ENCODE measurements at regions not wholly inside any gene's neighbourhood (a gene's known extent, or its start where the extent isn't known, plus 50 kb on each side); places are given as distances from the start of the nearest gene placed in this dataset.

DNA sequence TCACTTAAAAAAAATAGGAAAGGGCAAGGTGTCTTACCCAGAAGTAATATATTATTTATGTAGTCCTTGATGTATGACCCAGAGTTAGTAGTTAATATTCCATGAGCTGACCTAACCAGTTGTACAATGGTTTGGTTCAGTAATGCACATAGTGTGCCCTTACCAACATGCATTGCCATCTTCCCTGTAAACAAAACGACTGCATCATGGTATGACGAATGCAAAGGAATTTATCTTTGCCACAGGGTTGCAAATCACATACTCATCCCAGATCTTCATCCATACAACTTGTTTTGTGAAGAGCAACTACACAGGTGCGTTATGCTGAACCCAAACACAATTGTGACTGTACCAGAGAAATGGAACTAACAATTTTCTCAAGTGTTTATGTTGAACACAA lies 68.9 kb upstream of the ZSWIM2 start:
- ChIA-PET CTCF (no interaction called here), POLR2A (no interaction called here)
- no peak for DNase-seq (ENCODE audit: extremely low spot score)
- TF ChIP-seq ELF4 (IDR thresholded peaks at IDR 0.05), result no peak
- no peak for TF ChIP-seq ARNT (IDR thresholded peaks at IDR 0.05)

DNA sequence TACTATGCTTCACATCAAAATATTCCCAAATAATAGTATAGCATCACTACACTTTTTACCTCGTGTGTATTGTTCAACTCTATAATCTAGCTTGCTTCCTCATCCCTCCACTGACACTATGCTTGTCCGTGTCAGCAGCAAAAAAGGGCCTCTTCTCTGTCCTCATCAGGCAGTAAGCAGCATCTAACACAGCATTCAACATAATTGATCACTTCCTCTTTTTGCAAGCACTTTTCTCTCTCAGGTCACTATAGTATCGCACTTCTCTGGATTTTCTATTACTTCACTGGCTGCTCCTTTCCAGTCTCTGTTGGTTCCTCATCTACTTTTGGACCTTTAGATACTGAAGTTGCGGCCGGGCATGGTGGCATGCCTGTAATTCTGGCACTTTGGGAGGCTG lies 64.9 kb upstream of the ZSWIM2 start:
- POLR2A ChIA-PET, result no interaction called here
- CTCF ChIA-PET, result no interaction called here
- no peak for TF ChIP-seq NFRKB (IDR thresholded peaks at IDR 0.05)
- DNase-seq (ENCODE audit: extremely low spot score), result no peak

DNA sequence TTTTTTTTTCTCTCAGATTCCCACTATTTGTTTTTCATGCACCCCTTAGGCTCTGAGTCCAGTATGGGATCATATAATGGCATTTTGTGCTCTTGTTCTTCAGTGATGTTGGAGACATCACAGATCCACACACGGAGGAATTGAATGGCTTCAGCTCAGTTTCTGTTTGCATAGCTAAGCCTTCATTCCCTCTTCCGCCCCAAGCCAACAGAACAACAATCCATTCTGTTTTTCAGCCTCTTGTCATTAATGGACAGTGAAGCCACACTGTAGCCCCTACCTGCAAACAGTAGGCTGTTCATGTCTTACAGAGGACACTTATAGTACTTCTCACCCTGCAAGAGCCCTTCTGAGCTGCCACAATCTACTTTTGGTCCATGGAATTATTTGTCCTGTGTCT lies 64.0 kb upstream of the ZSWIM2 start:
- ChIA-PET CTCF (no interaction called here), POLR2A (no interaction called here)
- DNase-seq (ENCODE audit: extremely low spot score), result no peak
- no peak for TF ChIP-seq CTBP1 (IDR thresholded peaks at IDR 0.05; ENCODE audit: borderline replicate concordance)
- no peak for TF ChIP-seq ZNF384 (IDR thresholded peaks at IDR 0.05)
- no peak for TF ChIP-seq SP1 (IDR thresholded peaks at IDR 0.05)
- TF ChIP-seq HDGF (IDR thresholded peaks at IDR 0.05; ENCODE audit: borderline replicate concordance), result no peak

DNA sequence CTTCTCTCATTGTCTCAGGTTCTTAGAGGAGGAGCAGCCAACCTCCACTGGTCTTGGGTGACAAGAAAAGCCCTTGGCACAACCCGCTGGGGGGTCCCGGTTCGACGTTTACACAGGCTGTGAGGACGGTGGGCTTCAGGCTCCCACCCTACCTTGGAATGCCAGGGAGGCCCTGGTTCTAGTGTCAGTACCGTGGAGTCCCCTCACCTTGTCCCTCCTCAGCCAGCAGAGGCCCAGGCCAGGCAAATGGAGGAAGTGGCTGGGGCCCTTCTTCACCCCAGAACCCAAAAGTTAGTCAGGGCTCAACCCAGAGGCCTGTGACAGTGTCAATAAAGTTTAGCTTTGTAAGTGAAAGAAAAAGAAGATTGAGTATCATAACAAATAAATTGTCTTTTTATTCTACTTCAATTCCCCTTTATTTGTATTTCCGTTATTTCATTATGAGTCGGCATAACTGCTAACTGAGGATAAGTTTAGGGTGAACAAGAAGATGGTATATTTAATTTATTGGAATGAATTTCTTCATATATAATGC lies 62.6 kb upstream of the ZSWIM2 start:
- no peak for DNase-seq (ENCODE audit: extremely low spot score)
- POLR2A ChIA-PET, result no interaction called here
- no peak for TF ChIP-seq TARDBP (IDR thresholded peaks at IDR 0.05)
- TF ChIP-seq LEF1 (IDR thresholded peaks at IDR 0.05; ENCODE audit: borderline replicate concordance), result no peak
- TF ChIP-seq CTBP1 (IDR thresholded peaks at IDR 0.05; ENCODE audit: borderline replicate concordance), result no peak
- TF ChIP-seq NFRKB (IDR thresholded peaks at IDR 0.05), result no peak
- TF ChIP-seq L3MBTL2 (conservative IDR thresholded peaks at IDR 0.05), result no peak
- no peak for TF ChIP-seq ELF4 (IDR thresholded peaks at IDR 0.05)
- TF ChIP-seq HDGF (IDR thresholded peaks at IDR 0.05; ENCODE audit: borderline replicate concordance), result no peak
- TF ChIP-seq, protein P1, sequence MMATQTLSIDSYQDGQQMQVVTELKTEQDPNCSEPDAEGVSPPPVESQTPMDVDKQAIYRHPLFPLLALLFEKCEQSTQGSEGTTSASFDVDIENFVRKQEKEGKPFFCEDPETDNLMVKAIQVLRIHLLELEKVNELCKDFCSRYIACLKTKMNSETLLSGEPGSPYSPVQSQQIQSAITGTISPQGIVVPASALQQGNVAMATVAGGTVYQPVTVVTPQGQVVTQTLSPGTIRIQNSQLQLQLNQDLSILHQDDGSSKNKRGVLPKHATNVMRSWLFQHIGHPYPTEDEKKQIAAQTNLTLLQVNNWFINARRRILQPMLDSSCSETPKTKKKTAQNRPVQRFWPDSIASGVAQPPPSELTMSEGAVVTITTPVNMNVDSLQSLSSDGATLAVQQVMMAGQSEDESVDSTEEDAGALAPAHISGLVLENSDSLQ (IDR thresholded peaks at IDR 0.05), result no peak
- TF ChIP-seq ZNF384 (IDR thresholded peaks at IDR 0.05), result no peak
- CTCF ChIA-PET, result no interaction called here

DNA sequence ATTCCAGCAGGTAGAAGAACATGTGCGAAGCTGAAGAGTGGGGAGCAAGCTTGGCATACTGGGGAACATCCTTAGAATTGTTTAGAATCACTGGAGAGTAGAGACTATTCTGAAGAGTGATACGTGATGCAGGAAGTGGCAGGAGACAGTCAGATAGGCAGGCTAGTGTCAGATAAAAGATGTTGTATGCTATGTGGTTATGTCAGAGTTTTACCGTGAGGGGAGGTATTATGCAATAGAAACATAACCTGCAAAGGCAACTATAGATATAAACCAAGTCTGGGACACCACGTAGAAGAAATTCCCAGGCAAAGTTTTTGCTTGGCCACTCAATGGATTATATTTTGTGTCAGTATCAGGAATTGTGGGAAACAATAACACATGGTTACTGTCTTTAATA lies 62.0 kb upstream of the ZSWIM2 start:
- CTCF ChIA-PET, result no interaction called here
- POLR2A ChIA-PET, result no interaction called here
- no peak for DNase-seq (ENCODE audit: extremely low spot score)
- TF ChIP-seq FOXA1 (IDR thresholded peaks at IDR 0.05), result no peak
- no peak for TF ChIP-seq SP1 (IDR thresholded peaks at IDR 0.05)
- TF ChIP-seq, protein P1 (IDR thresholded peaks at IDR 0.05), result no peak
- TF ChIP-seq ARNT (IDR thresholded peaks at IDR 0.05), result no peak
- no peak for TF ChIP-seq HDGF (IDR thresholded peaks at IDR 0.05; ENCODE audit: borderline replicate concordance)
- TF ChIP-seq FOXK2 (IDR thresholded peaks at IDR 0.05), result no peak
- TF ChIP-seq TARDBP (IDR thresholded peaks at IDR 0.05), result no peak
- TF ChIP-seq BHLHE40 (IDR thresholded peaks at IDR 0.05; ENCODE audit: borderline replicate concordance), result no peak
- no peak for TF ChIP-seq CTBP1 (IDR thresholded peaks at IDR 0.05; ENCODE audit: borderline replicate concordance)

DNA sequence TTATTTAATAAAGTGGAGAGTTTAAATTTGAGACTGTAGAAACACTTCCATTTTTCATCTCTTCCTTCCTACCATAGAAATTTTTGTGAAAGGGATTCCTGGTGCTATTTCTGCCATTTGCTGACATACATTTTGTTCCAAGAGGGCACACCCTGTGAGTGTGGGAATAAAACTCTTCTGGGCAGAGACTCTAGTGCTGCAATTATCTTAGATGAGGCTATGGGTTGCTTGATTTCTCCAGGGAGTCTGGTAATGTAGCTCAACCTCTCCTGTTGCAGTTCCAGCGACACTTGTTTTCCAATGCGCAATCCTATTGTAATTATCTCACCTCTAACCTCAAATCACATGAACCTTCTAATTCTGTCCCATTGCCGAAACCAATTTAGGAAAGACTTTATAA lies 60.1 kb upstream of the ZSWIM2 start:
- no peak for TF ChIP-seq LEF1 (IDR thresholded peaks at IDR 0.05; ENCODE audit: borderline replicate concordance)
- no peak for TF ChIP-seq FOXK2 (IDR thresholded peaks at IDR 0.05)
- no peak for TF ChIP-seq FOXM1 (IDR thresholded peaks at IDR 0.05; ENCODE audit: borderline replicate concordance)
- no peak for TF ChIP-seq ZNF384 (IDR thresholded peaks at IDR 0.05)
- TF ChIP-seq L3MBTL2 (conservative IDR thresholded peaks at IDR 0.05), result no peak
- no peak for TF ChIP-seq SUZ12 (IDR thresholded peaks at IDR 0.05)
- no peak for TF ChIP-seq FOXA1 (IDR thresholded peaks at IDR 0.05)
- TF ChIP-seq ELF4 (IDR thresholded peaks at IDR 0.05), result no peak
- TF ChIP-seq CTBP1 (IDR thresholded peaks at IDR 0.05; ENCODE audit: borderline replicate concordance), result no peak
- no peak for TF ChIP-seq HDGF (IDR thresholded peaks at IDR 0.05; ENCODE audit: borderline replicate concordance)
- TF ChIP-seq, protein P1 (IDR thresholded peaks at IDR 0.05), result no peak
- no peak for TF ChIP-seq NFRKB (IDR thresholded peaks at IDR 0.05)
- TF ChIP-seq SP1 (IDR thresholded peaks at IDR 0.05), result no peak
- TF ChIP-seq ARNT (IDR thresholded peaks at IDR 0.05), result no peak
- no peak for TF ChIP-seq TARDBP (IDR thresholded peaks at IDR 0.05)
- TF ChIP-seq BHLHE40 (IDR thresholded peaks at IDR 0.05; ENCODE audit: borderline replicate concordance), result no peak
- no peak for DNase-seq (ENCODE audit: extremely low spot score)
- ChIA-PET POLR2A (no interaction called here), CTCF (no interaction called here)

DNA sequence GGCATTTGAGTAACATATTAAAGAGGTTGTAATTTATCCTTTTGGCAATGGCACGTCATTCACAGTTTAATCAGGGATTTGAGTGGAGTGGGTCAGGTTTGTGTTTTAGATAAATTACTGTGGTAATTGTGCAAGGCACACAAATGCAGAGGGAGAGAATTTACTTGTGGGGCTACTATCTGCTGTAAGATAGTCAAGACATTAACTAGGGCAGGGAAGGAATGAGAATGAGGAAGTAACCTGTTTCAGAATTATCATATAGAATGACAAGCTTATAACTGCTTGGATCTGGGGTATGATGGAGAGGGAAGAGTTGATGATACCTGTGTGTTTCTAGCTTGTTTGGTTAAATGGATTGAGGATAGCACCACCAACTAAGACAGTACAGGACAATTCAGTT lies 58.9 kb upstream of the ZSWIM2 start:
- DNase-seq (ENCODE audit: extremely low spot score), result no peak
- ChIA-PET POLR2A (no interaction called here), CTCF (no interaction called here)
- TF ChIP-seq SP1 (IDR thresholded peaks at IDR 0.05), result no peak

DNA sequence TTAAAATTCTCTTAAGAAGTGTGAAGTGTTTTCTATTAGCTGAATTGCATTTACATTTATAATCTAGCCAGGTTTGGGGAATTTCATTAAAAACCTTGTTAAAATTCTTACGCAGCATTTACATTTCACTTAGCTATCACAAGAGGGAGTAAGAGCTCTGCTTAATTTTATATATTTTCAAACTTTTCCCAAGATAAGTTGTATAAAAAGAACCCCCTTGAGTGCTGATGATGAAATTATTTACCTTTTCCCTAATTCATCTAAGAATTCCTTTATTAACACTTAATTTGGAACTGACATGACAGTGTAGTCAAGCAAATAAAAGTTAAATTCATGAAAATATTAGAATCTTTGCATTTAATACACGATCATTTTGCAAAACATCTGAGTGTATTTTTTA lies 54.2 kb upstream of the ZSWIM2 start:
- no peak for DNase-seq (ENCODE audit: extremely low spot score)
- ChIA-PET POLR2A (no interaction called here), CTCF (interaction anchor here (0.6 kb wide), 1 partner anchor 56 kb away, joined by 4 read pairs; no protein-coding TSS in a partner anchor)
- TF ChIP-seq FOXA1 (IDR thresholded peaks at IDR 0.05), result no peak
- TF ChIP-seq ARNT (IDR thresholded peaks at IDR 0.05), result no peak
- TF ChIP-seq SP1 (IDR thresholded peaks at IDR 0.05), result no peak
- TF ChIP-seq ZNF384 (IDR thresholded peaks at IDR 0.05), result no peak
- TF ChIP-seq, protein P1 (IDR thresholded peaks at IDR 0.05), result no peak
- TF ChIP-seq ELF4 (IDR thresholded peaks at IDR 0.05), result no peak
- no peak for TF ChIP-seq CTBP1 (IDR thresholded peaks at IDR 0.05; ENCODE audit: borderline replicate concordance)
- no peak for TF ChIP-seq FOXK2 (IDR thresholded peaks at IDR 0.05)
- TF ChIP-seq NFRKB (IDR thresholded peaks at IDR 0.05), result no peak
- no peak for TF ChIP-seq L3MBTL2 (conservative IDR thresholded peaks at IDR 0.05)
- no peak for TF ChIP-seq BHLHE40 (IDR thresholded peaks at IDR 0.05; ENCODE audit: borderline replicate concordance)
- no peak for TF ChIP-seq FOXM1 (IDR thresholded peaks at IDR 0.05; ENCODE audit: borderline replicate concordance)
- TF ChIP-seq HDGF (IDR thresholded peaks at IDR 0.05; ENCODE audit: borderline replicate concordance), result no peak
- no peak for TF ChIP-seq TARDBP (IDR thresholded peaks at IDR 0.05)
- no peak for TF ChIP-seq SUZ12 (IDR thresholded peaks at IDR 0.05)
- no peak for TF ChIP-seq LEF1 (IDR thresholded peaks at IDR 0.05; ENCODE audit: borderline replicate concordance)
